ENCODE measurements at regions not wholly inside any gene's neighbourhood (a gene's known extent, or its start where the extent isn't known, plus 50 kb on each side); places are given as distances from the start of the nearest gene placed in this dataset.
"Not testable (repeated sequence)": the region's sequence is repeated elsewhere in the genome, so short reads cannot be mapped to it uniquely, and the experiment has no call there.

DNA sequence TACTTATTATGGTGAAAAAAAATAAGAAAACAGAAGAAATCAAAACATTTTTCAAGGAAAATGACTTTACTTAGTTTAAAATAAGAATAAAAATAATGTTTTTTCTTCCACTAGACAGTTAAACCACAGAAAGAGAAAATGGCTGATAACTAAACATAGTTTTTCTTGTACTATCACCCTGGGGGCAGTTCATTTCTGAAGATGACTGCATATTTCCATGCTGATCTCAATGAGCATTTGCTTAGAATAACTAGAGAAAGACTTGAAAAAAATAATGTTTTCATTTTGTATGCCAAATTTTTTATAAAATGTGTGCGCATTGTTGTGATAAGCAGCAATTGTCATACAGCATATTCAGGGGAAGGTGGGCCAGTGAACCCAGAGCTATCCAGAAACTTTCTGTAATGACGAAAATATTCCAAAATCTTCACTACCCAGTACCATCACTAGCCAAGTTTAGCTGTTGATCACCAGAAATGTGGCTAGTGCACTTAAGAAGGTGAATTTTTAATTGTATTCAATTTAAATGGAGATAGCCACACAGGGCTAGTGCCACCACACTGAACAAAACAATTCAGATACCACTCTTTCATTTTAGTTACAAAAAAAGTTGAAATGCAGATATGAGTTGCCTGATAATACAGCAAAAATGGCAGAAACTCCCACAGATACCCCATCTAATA lies 513.4 kb upstream of the NETO1 start:
- no peak overlapping the region for H3K4me3 ChIP-seq
- H3K9me3 ChIP-seq (replicated peaks): no peaks in the 10 kb centered on the region
- no peak for DNase-seq
- no peaks in the 10 kb centered on the region for H3K4me1 ChIP-seq
- no peak overlapping the region for H3K27ac ChIP-seq
- no peaks in the 10 kb centered on the region for H3K27me3 ChIP-seq
- H3K36me3 ChIP-seq: no peaks in the 10 kb centered on the region

DNA sequence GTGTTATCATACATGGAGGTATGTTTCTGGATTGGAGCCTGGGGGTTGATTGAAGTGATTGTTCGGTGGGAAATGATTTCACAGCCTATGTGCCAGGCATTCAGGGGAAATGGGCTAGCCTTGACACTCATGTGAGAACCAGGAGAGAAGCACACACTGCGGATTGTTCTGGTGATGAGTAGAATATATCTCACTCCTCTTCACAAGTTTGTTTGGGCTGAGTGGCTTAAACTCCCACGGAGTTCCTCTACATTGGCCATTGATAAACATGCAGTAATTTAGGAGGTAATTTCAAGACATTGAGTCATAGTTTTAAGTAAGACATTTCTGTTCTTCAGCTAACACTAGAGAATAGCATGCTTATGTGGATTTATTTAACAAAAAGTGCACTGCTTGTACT lies 498.9 kb upstream of the NETO1 start:
- Histone ChIP-seq H3K4me1 (no peaks in the 10 kb centered on the region), H3K36me3 (no peaks in the 10 kb centered on the region), H3K27me3 (no peaks in the 10 kb centered on the region), H3K9me3 (replicated peaks) (no peaks in the 10 kb centered on the region), H3K27ac (no peak overlapping the region), H3K4me3 (no peak overlapping the region)
- DNase-seq: no peak

DNA sequence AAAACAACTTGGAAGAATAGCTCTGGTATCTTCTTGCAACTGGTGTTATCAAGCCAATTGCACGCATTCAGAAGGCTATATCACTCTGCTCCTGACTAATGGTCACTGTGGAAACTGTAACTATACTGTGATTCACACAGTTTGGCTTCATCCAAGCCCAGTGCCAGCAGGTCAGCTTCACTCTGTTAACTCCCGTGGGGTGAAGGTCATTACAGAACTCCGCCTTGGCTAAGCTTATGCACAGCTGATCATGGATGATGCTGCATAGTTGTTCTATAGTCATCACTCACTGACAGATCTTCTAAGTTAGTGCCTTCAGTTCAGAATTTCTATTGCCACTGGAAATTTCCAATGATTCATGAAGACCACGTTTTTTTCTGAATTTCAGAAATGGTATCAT lies 497.2 kb upstream of the NETO1 start:
- H3K4me1 ChIP-seq: no peaks in the 10 kb centered on the region
- H3K9me3 ChIP-seq (replicated peaks): no peaks in the 10 kb centered on the region
- DNase-seq: no peak
- no peak overlapping the region for H3K4me3 ChIP-seq
- no peaks in the 10 kb centered on the region for H3K27me3 ChIP-seq
- no peaks in the 10 kb centered on the region for H3K36me3 ChIP-seq
- no peak overlapping the region for H3K27ac ChIP-seq

DNA sequence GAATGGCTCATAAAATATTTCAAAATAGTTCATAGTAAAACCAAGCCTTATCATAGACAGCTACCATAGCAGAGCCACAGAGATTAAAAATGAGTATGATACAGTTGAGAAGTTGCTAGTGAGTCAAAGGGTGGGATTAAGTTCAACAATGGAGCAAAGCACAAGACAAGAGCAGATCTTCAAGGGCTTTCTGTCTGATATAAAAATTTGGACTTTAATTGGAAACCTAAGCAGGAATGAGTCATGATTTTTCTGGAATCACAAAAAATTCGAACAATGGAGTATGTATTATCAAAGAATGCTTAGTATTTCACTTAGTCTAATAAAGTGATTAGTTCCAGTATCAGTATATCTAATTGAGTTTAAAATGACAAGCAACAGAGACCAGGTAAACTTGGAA lies 487.3 kb upstream of the NETO1 start:
- H3K27ac ChIP-seq: no peak overlapping the region
- no peaks in the 10 kb centered on the region for H3K4me1 ChIP-seq
- H3K9me3 ChIP-seq (replicated peaks): no peaks in the 10 kb centered on the region
- no peaks in the 10 kb centered on the region for H3K27me3 ChIP-seq
- H3K4me3 ChIP-seq: no peak overlapping the region
- no peak for DNase-seq
- H3K36me3 ChIP-seq: no peaks in the 10 kb centered on the region

DNA sequence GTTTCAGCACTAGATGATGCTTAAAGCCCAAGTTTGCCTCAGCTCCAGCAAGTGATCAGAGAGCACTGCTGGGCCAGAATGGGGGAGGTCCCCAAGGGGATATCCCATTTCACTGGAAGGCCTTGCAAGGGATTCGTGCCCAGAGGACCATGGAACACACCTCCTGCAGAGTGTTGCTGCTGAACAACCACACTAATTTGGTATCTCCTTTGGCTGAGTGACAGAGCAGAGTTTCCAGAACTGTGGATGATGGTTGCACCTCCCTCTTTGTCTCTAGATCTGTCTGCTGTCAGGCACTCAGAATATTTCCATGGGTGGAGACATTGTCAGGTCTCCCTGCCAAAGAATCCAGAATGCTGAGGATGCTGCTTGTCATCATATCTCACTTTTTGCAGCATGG lies 484.8 kb upstream of the NETO1 start:
- no peaks in the 10 kb centered on the region for H3K27me3 ChIP-seq
- H3K4me3 ChIP-seq: no peak overlapping the region
- no peaks in the 10 kb centered on the region for H3K4me1 ChIP-seq
- peak; percentile 7 to 11 for DNase-seq
- no peak overlapping the region for H3K27ac ChIP-seq
- no peaks in the 10 kb centered on the region for H3K36me3 ChIP-seq
- no peaks in the 10 kb centered on the region for H3K9me3 ChIP-seq (replicated peaks)

DNA sequence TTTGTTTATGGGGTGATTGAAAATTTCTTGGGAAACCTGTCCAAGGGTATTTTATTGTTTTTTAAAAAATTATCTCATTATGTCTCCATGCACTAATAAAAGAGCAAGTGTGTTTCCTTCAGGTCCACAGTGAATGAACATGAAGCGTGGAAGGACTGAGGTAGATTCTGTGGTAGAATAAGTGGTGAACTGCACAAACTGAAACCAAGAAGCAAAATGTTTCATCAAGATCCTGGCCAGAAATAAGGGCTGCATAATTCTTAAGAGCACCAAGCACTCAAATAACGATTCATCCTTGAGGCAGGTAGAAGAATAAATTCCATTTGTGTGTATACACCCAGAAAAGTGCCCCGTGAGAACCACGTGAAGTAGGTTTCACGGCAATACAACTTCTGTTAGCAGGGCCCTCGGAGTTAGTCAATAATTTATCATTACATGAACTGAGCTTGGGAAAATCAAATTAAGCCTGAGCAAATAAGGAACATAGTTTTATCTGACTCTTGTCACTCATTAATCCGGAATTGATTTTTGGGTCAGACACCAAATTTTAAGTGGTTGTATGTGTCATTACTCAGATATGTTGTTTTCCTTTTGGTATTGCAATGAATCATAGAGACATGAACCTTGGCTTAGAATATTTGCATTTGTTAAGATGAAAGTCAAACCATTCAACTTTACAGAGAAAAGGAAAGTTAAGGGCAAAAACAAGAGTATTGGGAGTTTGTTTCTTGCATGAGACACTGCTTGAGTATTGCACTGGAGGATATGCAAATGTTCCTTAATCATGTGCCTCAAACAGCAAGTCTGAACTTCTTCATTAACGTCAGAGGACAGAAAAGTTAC lies 472.6 kb upstream of the NETO1 start:
- no peaks in the 10 kb centered on the region for H3K27me3 ChIP-seq
- H3K4me1 ChIP-seq: no peaks in the 10 kb centered on the region
- no peaks in the 10 kb centered on the region for H3K9me3 ChIP-seq (replicated peaks)
- no peak overlapping the region for H3K27ac ChIP-seq
- no peaks in the 10 kb centered on the region for H3K36me3 ChIP-seq
- no peak for DNase-seq
- no peak overlapping the region for H3K4me3 ChIP-seq

DNA sequence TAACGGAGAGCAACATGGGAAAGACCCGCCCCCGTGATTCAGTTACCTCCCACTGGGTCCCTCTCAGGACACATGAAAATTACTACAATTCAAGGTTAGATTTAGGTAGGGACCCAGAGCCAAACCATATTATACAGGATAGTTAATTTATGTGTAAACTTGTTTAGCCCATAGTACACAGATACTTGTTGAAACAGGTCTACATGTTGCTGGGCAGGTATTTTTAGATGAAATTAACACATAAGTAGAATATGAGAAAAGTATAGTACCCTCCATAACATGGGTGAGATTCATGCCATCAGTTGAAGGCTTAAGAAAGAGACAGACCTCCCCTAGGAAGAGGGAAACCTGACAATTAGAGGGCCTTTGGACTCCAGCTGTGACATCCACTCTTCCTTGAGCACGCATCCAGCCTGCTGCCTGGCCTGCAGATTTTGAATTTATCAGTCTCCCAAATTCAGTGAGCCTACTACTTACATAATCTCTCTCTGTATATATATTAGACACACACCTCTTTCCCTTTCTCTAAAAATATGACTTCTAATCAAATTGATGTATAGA lies 463.5 kb upstream of the NETO1 start:
- Histone ChIP-seq H3K36me3 (no peaks in the 10 kb centered on the region), H3K27me3 (no peaks in the 10 kb centered on the region), H3K9me3 (replicated peaks) (no peaks in the 10 kb centered on the region), H3K4me1 (no peaks in the 10 kb centered on the region), H3K27ac (no peak overlapping the region), H3K4me3 (no peak overlapping the region)
- no peak for DNase-seq

DNA sequence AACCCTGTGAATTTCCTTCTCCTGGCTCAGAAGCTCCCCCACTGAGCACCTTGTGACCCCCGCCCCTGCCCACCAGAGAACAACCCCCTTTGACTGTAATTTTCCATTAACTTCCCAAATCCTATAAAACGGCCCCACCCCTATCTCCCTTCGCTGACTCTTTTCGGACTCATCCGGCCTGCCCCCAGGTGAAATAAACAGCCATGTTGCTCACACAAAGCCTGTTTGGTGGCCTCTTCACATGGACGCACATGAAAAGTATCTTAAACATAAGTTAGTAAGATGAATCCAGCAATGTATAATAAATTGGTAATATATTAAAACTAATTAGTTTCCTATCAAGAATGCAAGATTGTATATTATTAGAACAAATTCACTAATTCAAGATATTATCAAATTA lies 462.3 kb upstream of the NETO1 start:
- H3K4me1 ChIP-seq; H3K4me3 ChIP-seq; H3K36me3 ChIP-seq; DNase-seq; H3K27ac ChIP-seq; H3K27me3 ChIP-seq; H3K9me3 ChIP-seq (replicated peaks): not testable (repeated sequence)

DNA sequence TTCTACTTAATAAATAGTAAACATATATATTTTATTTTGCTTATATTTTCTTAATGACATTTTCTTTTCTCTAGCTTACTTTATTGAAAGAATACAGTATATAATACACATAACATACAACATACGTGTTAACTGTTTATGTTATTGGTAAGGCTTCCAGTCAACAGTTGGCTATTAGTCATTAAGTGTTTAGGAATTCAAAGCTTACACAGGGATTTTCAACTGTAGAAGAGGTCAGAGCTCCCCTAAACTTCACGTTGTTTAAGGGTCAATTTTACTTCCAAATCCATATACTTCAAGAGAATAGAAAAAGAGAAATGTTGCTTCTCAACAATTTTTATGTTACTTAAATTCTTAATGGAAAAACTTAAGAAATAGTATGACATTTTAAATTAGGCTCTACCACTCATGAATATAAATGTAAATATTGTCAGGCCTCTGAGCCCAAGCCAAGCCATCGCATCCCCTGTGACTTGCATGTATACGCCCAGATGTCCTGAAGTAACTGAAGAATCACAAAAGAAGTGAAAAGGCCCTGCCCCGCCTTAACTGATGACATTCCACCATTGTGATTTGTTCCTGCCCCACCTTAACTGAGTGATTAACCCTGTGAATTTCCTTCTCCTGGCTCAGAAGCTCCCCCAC lies 456.5 kb upstream of the NETO1 start:
- not testable (repeated sequence) for H3K9me3 ChIP-seq (replicated peaks); DNase-seq; H3K4me1 ChIP-seq; H3K27ac ChIP-seq; H3K27me3 ChIP-seq; H3K36me3 ChIP-seq; H3K4me3 ChIP-seq

DNA sequence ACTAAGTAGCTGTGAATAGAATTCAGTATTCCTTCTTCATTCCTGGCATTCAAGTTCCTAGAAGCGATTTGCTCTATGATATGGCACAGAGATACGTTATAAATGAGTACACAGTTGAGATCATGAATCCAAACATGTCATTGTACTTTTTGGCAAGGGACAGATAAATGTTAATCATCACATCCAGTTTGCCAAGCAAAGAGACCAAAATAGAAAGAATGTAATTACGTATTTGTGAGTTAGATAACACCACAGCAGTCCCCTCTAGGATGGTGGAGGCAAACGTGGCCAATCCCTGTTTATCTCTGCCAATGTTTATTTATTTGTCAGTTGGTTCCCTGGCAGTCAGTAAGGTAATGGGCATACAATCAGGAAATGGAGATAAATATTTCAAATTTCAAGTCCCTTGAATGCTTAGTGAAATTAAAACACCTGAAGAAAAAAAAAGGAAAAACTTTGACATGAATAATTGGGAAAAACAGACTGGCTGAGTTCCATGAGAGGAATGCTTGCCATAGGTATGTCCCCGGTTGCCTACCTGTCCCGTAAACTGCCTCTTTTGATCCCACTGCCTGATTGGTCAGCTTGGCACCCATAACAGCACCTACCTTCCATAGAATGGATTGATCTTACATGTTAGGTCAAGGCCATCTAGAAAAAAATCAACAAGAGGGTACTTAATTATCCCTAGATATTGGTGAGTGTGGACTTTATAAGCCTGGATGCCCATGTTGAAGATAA lies 451.1 kb upstream of the NETO1 start:
- no peaks in the 10 kb centered on the region for H3K36me3 ChIP-seq
- H3K9me3 ChIP-seq (replicated peaks): no peaks in the 10 kb centered on the region
- no peak overlapping the region for H3K27ac ChIP-seq
- H3K4me1 ChIP-seq: no peaks in the 10 kb centered on the region
- no peaks in the 10 kb centered on the region for H3K27me3 ChIP-seq
- DNase-seq: no peak
- no peak overlapping the region for H3K4me3 ChIP-seq

DNA sequence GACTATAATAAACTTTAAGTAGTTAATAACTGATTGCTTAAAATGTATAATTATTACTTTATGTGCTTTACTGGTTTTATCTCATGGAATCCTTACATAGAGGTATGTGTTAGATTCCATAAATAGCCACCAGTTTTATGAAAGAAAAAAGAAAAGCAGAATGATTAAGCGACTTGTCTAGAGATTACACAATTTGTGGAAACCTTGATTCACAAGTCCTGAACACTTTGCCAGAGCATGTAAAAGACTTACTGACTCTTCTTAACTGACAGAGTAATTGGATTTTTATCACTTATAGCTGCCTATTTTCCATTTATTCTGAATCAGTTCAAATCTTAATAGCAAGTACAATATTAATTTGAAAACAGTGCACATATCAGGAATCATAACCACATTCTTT lies 448.7 kb upstream of the NETO1 start:
- no peak for DNase-seq
- H3K9me3 ChIP-seq (replicated peaks): no peaks in the 10 kb centered on the region
- H3K27me3 ChIP-seq: no peaks in the 10 kb centered on the region
- H3K36me3 ChIP-seq: no peaks in the 10 kb centered on the region
- no peaks in the 10 kb centered on the region for H3K4me1 ChIP-seq
- H3K27ac ChIP-seq: no peak overlapping the region
- H3K4me3 ChIP-seq: no peak overlapping the region

DNA sequence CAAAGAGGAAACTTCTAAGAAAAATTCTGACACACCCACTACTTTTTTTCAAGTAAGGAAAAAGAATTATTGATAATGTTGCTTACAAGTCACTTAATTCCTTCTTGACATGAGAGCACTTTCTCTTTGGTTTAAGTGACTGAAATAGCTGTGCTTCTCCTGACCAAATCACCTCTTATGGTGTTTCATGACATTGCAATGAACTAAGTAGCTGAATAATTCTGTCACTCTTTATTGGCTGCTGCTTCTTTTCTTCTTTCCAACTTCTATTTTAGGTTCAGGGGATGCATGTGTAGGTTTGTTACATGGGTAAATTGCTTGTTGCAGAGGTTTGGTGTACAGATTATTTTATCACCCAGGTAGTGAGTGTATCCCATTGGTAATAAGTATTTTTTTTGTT lies 447.6 kb upstream of the NETO1 start:
- DNase-seq: no peak
- H3K27ac ChIP-seq: no peak overlapping the region
- H3K4me3 ChIP-seq: no peak overlapping the region
- no peaks in the 10 kb centered on the region for H3K9me3 ChIP-seq (replicated peaks)
- no peaks in the 10 kb centered on the region for H3K36me3 ChIP-seq
- no peaks in the 10 kb centered on the region for H3K27me3 ChIP-seq
- no peaks in the 10 kb centered on the region for H3K4me1 ChIP-seq

DNA sequence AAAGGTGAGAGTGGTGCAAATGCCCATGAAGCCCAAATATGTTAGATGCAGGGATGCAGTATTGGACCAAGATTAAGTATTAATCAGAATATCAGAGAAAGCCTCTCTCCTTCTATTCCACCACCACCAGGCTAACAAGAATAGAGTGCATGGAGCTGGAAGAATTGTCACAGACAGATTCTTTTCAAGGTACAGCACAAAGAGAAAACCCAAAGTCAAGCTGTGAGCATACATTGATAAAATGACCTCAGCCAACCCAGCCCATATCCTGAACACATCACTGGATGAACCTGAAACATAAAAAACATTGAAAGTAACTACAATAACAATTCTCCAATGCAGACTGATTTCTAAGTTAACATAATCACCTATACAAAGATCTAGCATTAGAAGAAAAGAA lies 445.7 kb upstream of the NETO1 start:
- Histone ChIP-seq H3K27me3 (no peaks in the 10 kb centered on the region), H3K36me3 (no peaks in the 10 kb centered on the region), H3K4me1 (no peaks in the 10 kb centered on the region), H3K9me3 (replicated peaks) (no peaks in the 10 kb centered on the region), H3K4me3 (no peak overlapping the region), H3K27ac (no peak overlapping the region)
- DNase-seq: no peak

DNA sequence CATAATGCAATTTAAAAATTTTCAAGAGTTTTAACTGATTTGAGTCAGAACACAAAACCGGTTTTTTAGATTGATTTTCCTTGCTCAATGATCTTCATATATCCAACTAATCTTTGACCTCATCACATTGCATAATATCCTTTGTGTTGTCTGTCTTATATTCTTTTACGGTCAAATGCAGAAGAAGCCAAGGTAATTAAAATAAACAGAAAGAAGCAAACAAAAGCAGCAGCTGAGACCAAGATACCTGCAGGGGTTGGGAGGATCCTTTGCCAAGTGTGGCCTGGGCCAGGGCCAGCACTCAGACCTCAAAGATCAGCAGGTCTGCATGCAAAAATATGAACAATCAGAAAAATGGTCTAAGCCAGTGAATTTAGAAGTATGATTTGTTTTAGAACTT lies 428.9 kb upstream of the NETO1 start:
- Histone ChIP-seq H3K4me3 (no peak overlapping the region), H3K9me3 (replicated peaks) (no peaks in the 10 kb centered on the region), H3K4me1 (no peaks in the 10 kb centered on the region), H3K27ac (no peak overlapping the region), H3K27me3 (no peaks in the 10 kb centered on the region), H3K36me3 (no peaks in the 10 kb centered on the region)
- no peak for DNase-seq

DNA sequence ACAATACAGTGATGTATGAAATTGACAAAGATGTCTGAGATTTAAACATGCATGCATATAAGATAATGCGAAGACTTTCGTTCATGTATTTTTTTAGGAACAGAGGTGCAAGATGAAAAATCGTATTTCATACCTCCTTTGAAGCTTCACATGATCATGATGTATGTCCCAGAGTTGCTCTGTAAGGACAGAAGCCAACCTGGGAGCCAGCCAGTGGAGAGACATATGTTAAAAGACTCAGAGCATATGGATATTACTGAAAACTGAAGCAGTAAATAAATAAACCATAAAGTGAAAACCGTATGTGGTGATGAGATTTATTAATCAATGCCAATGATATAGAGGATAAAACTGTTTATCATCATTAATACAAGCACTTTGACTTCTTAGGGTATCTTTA lies 424.4 kb upstream of the NETO1 start:
- Histone ChIP-seq H3K27me3 (no peaks in the 10 kb centered on the region), H3K4me3 (no peak overlapping the region), H3K4me1 (no peaks in the 10 kb centered on the region), H3K27ac (no peak overlapping the region), H3K36me3 (no peaks in the 10 kb centered on the region), H3K9me3 (replicated peaks) (no peaks in the 10 kb centered on the region)
- DNase-seq: no peak

Data from SJCRH30 (cell line).